ENCODE measurements at regions not wholly inside any gene's neighbourhood (a gene's known extent, or its start where the extent isn't known, plus 50 kb on each side); places are given as distances from the start of the nearest gene placed in this dataset.

DNA sequence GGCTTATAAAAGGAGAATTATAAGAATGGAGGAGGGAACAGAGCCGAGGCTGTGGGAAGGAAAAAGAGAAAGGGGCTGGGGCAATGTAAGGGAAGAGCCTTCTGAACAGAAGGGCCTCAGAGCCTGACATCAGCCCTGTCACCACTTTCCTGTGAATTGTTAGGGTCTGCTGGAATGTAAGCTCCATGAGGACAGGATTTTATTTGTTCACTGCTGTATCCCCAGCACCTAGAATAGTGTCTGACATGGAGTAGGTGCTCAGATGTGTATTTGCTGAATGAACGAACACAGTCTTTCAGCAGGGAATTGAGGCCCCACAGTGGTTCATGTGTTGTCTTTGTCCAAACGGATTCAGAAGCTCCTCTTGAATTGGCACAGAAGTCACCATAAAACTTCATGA, 251.5 kb downstream of the OPA1 start:
- DNase-seq: no peak

DNA sequence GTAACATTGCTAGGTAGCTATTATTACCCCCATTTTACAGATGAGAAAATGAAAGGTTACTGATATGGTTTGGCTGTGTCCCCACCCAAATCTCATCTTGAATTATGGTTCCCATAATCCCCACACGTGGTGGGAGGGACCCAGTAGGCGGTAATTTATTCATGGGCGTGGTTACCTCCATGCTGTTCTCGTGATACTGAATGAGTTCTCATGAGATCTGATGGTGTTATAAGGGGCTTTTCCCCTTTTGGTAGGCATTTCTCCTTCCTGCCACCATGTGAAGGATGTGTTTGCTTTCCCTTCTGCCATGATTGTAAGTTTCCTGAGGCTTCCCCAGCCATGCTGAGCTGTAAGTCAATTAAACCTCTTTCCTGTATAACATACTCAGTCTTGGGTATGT, 252.1 kb downstream of the OPA1 start:
- DNase-seq: no peak

DNA sequence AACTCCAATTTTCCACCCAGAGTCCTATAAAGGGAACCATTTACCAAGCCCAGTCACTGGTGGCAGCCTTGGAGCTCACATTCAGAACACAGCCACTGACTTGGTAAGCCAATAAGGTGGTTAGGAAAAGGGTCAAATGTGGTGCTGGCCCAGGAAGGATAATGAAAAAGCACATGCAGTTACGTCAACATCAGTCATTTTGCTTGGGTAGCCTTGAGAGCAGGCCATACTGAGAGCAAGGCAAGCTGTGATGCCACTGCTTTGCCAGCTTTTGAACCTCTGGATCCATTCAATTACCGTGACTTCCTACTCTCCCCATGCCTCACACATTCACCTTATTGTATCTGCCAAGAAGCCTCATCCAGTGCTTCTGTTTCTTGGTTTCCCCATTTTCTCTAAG, 253.6 kb downstream of the OPA1 start:
- DNase-seq: no peak

- DNase-seq: no peak
Measured at GRCh38 chr3:193847402-193847801, 254.4 kb downstream of the OPA1 start.

DNA sequence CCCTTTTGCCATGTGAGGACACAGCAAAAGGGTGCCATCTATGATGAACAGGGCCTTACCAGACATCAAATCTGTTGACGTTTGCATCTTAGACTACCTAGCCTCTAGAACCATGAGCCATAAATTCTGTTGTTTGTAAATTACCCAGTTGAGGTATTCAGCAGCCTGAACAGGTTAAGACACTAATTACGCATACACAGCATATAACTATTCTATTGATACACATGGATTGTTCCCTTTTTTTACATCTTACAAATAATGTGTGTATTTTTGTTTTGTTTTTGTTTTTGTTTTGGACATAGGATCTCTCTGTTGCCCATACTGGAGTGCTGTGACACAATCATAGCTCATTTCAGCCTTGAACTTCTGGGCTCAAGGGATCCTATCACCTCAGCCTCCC, 255.5 kb downstream of the OPA1 start:
- no peak for DNase-seq

GRCh38 chr3:193850084-193850619, 257.1 kb downstream of the OPA1 start:
- no peak for DNase-seq

DNA sequence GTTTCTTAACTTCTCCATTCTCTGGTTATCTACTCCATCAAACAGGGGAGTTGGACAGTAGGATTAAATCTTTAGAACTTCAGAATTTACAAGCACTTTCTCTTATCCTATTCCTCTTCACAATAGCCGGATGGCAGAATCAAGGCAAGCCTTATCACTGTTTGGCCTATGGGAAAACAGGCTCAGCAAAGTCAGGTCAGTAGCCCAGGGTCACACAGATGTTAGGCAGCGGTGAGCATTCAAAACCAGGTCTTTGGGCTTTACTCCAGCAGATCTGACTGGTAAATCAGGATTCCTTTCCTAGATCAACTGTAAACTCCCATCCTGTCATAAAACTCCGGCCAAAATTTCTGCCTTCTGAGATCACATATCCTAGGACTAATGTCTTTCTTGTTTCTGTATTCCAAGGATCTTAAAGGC, 258.4 kb downstream of the OPA1 start:
- no peak for DNase-seq

- DNase-seq: peak in 2 of 51 donors; percentile 7 to 33
Measured at GRCh38 chr3:193851941-193852674, 259.1 kb downstream of the OPA1 start.

DNA sequence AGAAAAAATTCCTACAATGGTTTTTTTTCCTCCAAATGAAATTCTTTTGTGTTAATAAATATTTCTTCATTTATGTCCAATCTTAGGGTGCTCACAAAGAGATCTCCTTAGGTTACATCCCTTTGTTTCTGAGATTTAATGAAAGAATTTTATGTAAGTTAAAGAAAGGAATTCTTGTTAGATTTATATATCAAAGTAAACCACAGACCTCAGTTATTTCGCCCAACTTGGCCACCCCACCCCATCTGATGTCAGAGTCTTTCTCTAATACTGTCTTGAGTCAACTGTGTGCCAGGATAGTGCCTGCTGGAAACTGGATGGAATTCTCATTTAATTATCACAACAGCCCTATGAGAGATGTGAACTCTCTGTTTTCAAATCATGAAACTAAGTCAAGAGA, 259.9 kb downstream of the OPA1 start:
- no peak for DNase-seq

- DNase-seq: no peak
Measured at GRCh38 chr3:193853511-193854219, 260.7 kb downstream of the OPA1 start.

DNA sequence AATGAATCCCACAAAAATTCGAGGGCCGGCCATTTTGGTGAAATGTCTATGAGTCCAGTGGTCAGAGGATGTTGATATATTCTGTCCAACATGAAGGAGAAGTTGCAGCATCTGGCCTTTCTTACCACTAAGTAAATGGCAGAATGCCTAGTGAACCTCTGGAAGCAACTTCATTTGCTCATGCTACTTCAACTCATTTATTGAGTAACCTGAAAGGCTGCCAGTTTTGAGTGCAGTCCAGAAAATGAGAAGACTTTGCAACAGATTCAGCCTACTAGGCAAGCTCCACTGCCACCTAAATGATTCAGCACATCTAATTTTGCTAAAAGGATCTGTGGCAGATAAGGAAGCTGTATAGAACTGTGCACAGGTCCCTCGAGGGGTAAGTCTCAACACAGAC, 265.0 kb downstream of the OPA1 start:
- DNase-seq: peak in 1 of 51 donors; percentile 4

DNA sequence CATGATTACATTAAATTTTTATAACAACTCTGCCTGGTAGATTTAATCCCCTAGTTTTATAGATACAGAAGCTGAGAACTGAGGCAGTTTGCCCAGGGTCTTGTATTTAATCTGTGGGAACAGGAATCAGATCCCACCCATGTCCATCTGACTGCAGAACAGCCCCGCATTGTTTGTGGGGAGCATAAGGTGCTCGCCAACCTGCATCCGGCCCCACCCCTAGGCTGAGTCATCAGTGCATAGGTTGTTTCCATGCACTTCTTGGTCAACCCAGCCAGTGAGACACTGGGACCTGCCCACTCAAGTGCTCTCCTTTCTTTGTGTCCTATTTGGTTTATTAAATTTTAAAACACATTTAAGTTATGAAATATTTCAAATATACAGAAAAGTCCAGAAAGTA, 266.2 kb downstream of the OPA1 start:
- DNase-seq: no peak

- DNase-seq: no peak
Measured at GRCh38 chr3:193861012-193861411, 268.0 kb downstream of the OPA1 start.

DNA sequence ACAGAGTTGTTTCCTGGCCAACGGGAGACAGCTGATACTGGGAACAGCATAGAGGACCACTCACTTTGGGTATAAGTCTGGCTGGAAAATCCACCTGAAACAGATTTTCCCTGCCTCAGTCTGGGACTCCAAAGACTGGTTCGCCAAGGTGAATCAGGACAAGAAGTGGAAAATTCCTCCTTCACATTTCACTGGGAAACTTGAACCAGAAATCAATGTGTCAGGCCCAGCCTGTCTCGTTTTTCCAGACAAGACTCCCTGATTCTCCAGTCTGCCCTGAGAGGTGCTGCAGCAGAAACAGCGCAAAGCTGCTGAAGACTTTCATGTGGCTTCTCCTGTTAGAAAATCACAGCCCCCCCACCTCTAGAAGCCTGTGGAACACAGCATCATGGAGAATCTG, 269.8 kb downstream of the OPA1 start:
- no peak for DNase-seq

GRCh38 chr3:193863657-193864357, 270.8 kb downstream of the OPA1 start:
- no peak for DNase-seq

- DNase-seq: no peak
Measured at GRCh38 chr3:193865339-193865738, 270.6 kb upstream of the HES1 start.

GRCh38 chr3:193865896-193866480, 270.0 kb upstream of the HES1 start:
- no peak for DNase-seq

DNA sequence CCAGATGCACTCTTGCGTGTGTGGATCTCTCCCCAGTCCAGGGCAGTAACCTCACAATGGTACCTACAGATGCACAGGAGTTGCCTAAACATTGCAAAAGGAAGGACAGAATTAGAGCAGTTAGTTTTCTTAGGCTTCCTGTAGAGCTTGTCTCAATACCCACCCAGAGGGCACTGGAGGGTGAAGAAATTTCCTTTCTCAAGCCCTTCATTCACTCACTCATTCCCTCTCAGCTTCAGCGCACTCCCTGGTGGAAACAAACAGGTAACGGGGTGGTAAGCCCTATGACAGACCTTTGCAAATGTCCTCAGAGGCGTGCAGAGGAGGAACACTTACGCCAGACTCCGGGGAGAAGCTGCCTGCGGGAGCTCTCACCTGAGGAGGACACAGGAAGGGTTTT, 267.4 kb upstream of the HES1 start:
- no peak for DNase-seq

DNA sequence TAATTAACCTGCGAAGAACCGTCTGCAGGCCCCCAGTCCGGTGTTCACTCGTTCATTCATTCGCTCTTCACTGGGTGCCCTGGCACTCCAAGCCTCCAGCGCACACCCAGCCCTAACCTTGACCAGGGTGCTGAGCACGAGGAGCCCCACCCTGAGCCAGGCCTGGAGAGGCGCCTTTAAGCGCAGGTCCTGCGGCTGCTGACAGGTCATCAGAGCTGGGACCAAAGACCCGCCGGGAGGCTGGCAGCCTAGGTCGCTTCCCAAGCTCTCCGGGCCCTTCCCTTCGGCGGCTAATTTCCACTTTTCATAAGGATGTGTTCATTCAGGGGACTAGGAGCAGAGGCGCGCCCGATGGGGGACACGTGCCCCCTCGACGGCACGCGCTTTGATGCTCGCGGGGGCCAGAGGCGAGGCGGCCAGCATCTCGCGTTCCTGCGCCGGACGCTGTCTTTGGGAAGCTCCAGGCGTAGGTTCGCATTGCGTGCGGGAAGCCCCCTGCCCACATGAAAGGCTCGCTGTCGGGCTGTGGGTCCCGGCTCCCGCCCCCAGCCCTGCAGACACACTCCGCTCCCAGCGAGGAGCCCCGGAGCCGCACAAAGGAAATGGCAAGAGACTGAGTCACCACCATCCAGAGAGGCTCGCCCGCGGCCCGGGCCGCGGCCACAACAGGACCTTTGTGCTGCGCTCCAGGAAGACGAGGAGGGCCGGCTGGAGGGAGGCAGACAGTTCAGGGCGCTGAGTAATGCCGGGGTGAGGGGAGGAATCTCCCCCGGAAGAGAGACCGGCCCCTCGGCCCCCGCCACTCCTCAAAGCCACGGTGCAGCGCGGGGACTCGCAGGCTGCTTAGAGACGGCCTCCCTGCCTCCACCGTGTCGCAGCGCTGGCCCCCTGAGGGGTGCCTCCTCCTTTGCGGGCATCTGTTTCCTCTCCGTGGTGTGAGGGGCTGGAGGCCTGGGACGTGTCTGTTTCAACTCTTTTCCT, 266.4 kb upstream of the HES1 start:
- DNase-seq: peak in 32 of 51 donors; percentile 5 to 77 (median 25)

DNA sequence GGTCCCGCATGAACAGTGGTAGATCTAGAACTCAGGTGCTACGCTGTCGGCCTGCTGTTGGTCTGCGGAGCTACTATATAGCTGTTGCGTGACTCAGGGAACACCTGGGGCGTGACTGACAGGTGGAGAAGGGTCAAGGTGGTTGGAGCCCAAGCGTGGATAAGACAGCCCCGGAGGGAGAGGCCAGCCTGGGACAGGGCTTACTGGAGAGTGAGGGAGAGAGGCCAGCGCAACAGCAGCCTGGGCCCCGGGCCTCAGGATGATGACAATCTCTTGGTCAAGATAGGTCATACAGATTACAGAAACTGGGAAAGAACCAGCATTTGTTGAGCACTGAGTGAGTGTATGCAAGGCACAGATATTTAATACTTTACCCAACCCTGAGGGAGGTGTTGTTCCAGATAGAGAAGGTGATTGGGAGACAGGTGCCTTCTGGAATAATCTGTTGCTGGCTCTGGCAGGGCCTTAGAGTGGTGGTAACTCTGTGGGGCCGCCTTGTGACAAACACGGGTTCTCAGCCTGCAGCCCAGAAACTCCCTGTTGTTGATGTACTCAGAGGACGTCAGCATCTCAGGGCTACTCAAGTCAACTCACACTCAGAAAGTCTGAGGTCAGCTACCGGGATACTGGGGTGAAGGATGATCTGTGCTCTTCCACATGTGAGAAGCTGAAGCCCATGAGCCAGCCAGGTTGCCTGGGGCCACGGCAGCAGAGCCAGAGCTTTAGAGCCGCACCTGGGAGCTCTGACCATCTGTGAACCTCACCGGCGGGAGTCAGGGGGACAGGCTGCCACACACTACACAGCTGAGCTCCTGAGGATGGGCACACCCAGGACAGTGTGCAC, 265.4 kb upstream of the HES1 start:
- no peak for DNase-seq

Data from hypothalamus (tissue), 51 donors.